Esophagus muscularis mucosa (tissue), 4 donors: ENCODE measurements at regions not wholly inside any gene's neighbourhood (a gene's known extent, or its start where the extent isn't known, plus 50 kb on each side); places are given as distances from the start of the nearest gene placed in this dataset.

ENCODE experiments used
- DNase-seq: peaks from one replicate; pipeline ENCODE4 v3.0.0-alpha.2; 2017; ENCODE audit errors: extremely low spot score
- H3K27ac ChIP-seq, 4 donors: fragments of 200-600 bp; sonication (generic); replicated peaks in 1 of 4; 1 replicate in 3 of 4; 2 replicates in 1 of 4; pipeline ENCODE4 v1.5.1; 2016 to 2019; ENCODE audit warnings: mild to moderate bottlenecking in 1 of 4
- H3K27me3 ChIP-seq, 4 donors: fragments of 200-600 bp; sonication (generic); one replicate each; pipeline versions ENCODE4 v1.5.1 to v1.6.0; 2016 to 2019
- H3K36me3 ChIP-seq, 4 donors: fragments of 200-600 bp; sonication (generic); one replicate each; pipeline ENCODE4 v1.5.1; 2016 to 2019
- H3K4me1 ChIP-seq, 4 donors: fragments of 200-600 bp; sonication (generic); one replicate each; pipeline ENCODE4 v1.5.1; 2016 to 2019
- H3K4me3 ChIP-seq, 4 donors: fragments of 200-600 bp; sonication (generic); 1 replicate in 2 of 4; 2 replicates in 2 of 4; pipeline ENCODE4 v1.5.1; 2016 to 2019; ENCODE audit warnings: mild to moderate bottlenecking in 4 of 4, moderate library complexity in 1 of 4
- H3K9me3 ChIP-seq, 4 donors: fragments of 200-600 bp; sonication (generic); 1 replicate in 3 of 4; 2 replicates in 1 of 4; pipeline ENCODE4 v1.5.1; 2016 to 2019
- EP300 ChIP-seq: sonication (generic); formaldehyde crosslinking; IDR thresholded peaks from one replicate; pipeline ENCODE4 v1.6.1; 2017; ENCODE audit warnings: antibody characterized with exemption
- POLR2A ChIP-seq: fragments of 450-650 bp; IDR thresholded peaks from one replicate; pipeline ENCODE4 v1.6.1; 2017; ENCODE audit warnings: antibody characterized with exemption, moderate library complexity, mild to moderate bottlenecking, low read depth
- POLR2AphosphoS5 ChIP-seq, 2 donors: sonication (generic); formaldehyde crosslinking; IDR thresholded peaks; one replicate each; pipeline ENCODE4 v1.6.1; 2017; ENCODE audit warnings: antibody characterized with exemption in 2 of 2
- WGBS: methylation state at CpG from one replicate; pipeline ENCODE4 v1.1.5; 2018; 5-methylcytosine and 5-hydroxymethylcytosine counted together
- intact Hi-C: fragments of 100-400 bp; cut with DNase I; formaldehyde crosslinking; loops from one replicate; pipeline ENCODE4 v1.15.1; 2023
- TF ChIP-seq, protein P1 (sequence below), 3 experiments: fragments of 200-600 bp in 2 of 3; fragments of 450-650 bp in 1 of 3; sonication (generic) in 2 of 3; IDR thresholded peaks; one replicate each; pipeline ENCODE4 v1.5.1; 2017 to 2019; ENCODE audit warnings: antibody characterized with exemption in 3 of 3, mild to moderate bottlenecking in 2 of 3, moderate library complexity in 1 of 3

DNA sequence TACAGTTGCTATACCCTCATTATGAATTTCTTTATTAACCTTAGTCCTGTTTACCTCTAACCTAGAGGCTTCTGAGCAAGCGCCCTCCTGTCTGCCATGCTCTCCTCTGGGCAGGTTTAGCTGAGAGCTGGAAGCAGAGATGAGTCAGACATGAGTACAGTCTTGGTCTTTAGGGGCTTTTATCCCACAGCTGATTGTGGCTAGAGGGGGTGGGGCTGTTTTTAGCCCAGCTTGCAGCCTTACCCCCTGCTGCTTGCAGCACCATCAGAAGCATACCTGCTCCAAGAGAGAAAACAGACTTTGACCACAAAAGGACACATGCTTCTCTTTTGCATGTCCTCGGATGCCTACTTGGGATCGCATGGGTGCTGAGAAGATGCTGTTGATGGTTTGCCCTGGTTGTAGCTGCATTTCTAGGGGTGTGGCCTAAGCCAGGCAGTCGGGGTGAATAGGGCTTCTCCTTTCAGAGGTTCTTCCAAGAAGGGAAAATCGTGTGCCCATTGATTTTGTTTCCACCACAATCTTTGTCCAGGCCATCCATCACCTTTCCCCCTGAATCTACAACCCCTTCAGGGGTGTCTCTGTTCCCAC lies 115.0 kb upstream of the LGALSL start:
- intact Hi-C loops = loop anchor here (10.0 kb wide), 2 partner anchors 226 to 536 kb away; no protein-coding TSS in a partner anchor
- WGBS = 82% methylated on average over 5 of the region's 5 CpGs
- no peaks in the 10 kb centered on the region for H3K36me3 ChIP-seq

DNA sequence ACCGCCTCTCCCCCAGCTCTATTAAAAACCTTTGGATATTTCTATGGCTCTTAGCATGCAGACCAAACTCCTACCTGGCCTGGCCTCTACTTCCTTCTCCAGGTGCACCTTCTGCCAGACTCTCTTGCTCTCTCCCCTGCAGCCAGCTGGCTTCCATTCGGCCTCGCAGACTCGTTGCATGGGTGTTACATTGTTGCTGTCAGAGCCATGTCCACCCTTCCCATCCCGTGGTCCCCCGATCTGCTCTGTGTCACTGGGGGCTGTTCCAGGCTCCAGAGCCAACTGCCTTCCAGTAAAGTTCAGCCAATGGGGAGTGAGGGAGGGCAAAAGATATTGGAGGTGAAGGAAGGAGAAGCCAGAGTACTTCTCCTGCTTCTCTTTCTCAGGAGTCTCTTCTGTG lies 112.5 kb upstream of the LGALSL start:
- Histone ChIP-seq H3K36me3 (no peaks in the 10 kb centered on the region), H3K27ac (no peak overlapping the region), H3K9me3 (no peaks in the 10 kb centered on the region), H3K27me3 (no peaks in the 10 kb centered on the region), H3K4me1 (no peaks in the 10 kb centered on the region), H3K4me3 (no peak overlapping the region)
- TF ChIP-seq POLR2AphosphoS5 (IDR thresholded peaks at IDR 0.05) (no peak), EP300 (no peak), POLR2A (no peak)
- TF ChIP-seq, protein P1, sequence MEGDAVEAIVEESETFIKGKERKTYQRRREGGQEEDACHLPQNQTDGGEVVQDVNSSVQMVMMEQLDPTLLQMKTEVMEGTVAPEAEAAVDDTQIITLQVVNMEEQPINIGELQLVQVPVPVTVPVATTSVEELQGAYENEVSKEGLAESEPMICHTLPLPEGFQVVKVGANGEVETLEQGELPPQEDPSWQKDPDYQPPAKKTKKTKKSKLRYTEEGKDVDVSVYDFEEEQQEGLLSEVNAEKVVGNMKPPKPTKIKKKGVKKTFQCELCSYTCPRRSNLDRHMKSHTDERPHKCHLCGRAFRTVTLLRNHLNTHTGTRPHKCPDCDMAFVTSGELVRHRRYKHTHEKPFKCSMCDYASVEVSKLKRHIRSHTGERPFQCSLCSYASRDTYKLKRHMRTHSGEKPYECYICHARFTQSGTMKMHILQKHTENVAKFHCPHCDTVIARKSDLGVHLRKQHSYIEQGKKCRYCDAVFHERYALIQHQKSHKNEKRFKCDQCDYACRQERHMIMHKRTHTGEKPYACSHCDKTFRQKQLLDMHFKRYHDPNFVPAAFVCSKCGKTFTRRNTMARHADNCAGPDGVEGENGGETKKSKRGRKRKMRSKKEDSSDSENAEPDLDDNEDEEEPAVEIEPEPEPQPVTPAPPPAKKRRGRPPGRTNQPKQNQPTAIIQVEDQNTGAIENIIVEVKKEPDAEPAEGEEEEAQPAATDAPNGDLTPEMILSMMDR (IDR thresholded peaks at IDR 0.05) = no peak
- intact Hi-C loops = no loop called here
- no peak for DNase-seq
- WGBS = 90% methylated on average over 6 of the region's 6 CpGs

More for the DNA sequence above, 115.0 kb upstream of the LGALSL start:
- DNase-seq = no peak
- Histone ChIP-seq H3K27ac (no peak overlapping the region), H3K27me3 (no peaks in the 10 kb centered on the region), H3K4me3 (no peak overlapping the region), H3K4me1 (no peaks in the 10 kb centered on the region), H3K9me3 (no peaks in the 10 kb centered on the region)
- TF ChIP-seq POLR2AphosphoS5 (IDR thresholded peaks at IDR 0.05) (no peak), POLR2A (no peak), EP300 (no peak)
- TF ChIP-seq, protein P1 (IDR thresholded peaks at IDR 0.05) = no peak

DNA sequence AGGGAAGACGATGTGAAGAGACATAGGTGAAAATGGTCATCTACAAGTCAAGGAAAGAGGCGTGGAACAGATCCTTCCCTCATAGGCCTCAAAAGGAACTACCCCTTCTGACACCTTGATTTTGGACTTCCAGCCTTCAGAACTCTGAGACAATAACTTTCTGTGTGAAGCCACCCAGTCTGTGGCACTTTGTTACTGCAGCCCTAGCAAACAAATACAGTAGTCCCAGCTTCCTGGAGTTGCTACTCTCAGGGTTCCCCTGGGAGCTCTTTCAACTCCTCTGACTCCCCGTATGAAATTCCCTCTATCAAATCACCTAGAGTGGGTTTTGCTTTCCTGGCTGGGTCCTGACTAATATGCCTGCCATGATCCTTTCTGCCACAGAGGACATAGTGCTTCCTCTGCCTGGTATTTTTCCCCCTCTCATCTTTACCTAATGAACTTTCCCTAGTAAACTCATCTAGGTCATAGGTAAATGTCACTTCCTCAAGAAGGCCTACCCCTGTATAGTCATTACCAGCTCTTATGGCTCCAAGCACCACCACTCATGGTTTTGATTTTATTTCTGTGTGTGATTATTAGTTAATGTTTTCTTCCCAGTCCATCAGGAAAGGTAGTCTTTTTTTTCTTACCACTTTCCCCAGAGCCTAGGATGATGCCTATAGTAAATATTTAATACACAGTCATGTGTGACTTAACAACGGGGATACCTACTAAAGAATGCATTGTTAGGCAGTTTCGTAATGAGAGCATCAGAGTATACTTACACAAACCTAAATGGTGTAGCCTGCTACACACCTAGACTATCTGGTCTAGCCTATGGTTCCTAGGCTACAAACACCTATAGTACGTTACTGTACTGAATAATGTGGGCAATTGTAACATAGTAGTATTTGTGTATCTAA lies 111.5 kb upstream of the LGALSL start:
- no peak for TF ChIP-seq EP300
- no peak for TF ChIP-seq POLR2A
- no peak overlapping the region for H3K4me3 ChIP-seq
- H3K9me3 ChIP-seq = no peaks in the 10 kb centered on the region
- H3K36me3 ChIP-seq = no peaks in the 10 kb centered on the region
- no peak for DNase-seq
- no peak overlapping the region for H3K27ac ChIP-seq
- intact Hi-C loops = no loop called here
- WGBS = 87% methylated on average over 6 of the region's 6 CpGs
- no peaks in the 10 kb centered on the region for H3K4me1 ChIP-seq
- no peaks in the 10 kb centered on the region for H3K27me3 ChIP-seq

DNA sequence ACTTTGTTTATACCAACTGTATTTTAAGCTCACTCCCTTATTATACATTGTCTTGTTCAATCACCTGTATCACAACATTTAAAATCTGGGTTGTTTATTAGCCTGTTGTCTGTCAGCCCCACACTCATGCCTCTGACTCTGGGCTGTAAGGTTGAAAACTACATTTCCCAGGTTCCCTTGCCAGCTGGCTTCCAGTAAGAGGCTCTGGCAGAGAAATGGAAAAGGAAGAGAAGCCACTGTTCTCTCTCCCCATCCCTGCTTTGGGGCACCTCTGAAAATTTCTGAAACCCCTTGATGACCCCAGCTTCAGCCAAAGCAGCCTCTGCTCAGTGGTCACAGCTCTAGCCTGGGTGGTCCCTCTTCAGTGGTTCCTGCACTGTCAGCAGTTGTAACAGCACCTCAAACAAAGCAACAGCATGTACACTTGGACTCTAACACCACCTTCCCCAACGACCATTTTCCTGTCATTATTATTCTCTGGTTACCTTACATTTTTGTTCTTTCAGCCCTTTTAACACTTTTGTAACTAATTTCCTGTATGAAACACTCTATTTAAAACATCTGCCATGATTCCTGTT lies 108.9 kb upstream of the LGALSL start:
- Histone ChIP-seq H3K27me3 (no peaks in the 10 kb centered on the region), H3K9me3 (no peaks in the 10 kb centered on the region), H3K4me1 (no peaks in the 10 kb centered on the region), H3K4me3 (no peak overlapping the region), H3K36me3 (no peaks in the 10 kb centered on the region), H3K27ac (no peak overlapping the region)
- intact Hi-C loops = no loop called here
- WGBS = 12% methylated on average over 1 of the region's 1 CpG
- no peak for TF ChIP-seq EP300
- TF ChIP-seq, protein P1 (IDR thresholded peaks at IDR 0.05) = no peak
- no peak for TF ChIP-seq POLR2AphosphoS5 (IDR thresholded peaks at IDR 0.05)
- TF ChIP-seq POLR2A = no peak
- no peak for DNase-seq

DNA sequence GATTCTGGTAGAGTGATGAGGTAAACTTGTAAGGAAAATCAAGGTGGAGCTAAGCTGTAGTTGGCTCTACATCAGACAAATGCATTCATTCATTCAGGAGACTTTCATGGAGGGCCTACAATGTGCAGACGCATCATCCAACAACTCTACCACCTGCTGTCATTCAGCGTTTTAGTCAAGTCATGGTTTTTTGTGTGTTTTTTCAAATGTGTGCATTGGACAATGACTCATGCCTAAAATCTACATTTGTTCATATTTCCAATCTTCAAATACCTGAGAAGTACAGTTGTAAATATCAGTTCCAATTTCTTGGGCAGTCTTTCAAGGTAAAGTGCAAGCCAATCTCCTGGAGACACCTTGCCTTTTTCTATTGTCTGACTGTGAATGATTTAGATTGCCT lies 108.0 kb upstream of the LGALSL start:
- Histone ChIP-seq H3K9me3 (no peaks in the 10 kb centered on the region), H3K27ac (no peak overlapping the region), H3K36me3 (no peaks in the 10 kb centered on the region), H3K4me3 (no peak overlapping the region), H3K4me1 (no peaks in the 10 kb centered on the region), H3K27me3 (no peaks in the 10 kb centered on the region)
- no peak for DNase-seq
- WGBS = 97% methylated on average over 2 of the region's 2 CpGs
- intact Hi-C loops = no loop called here
- TF ChIP-seq, protein P1 (IDR thresholded peaks at IDR 0.05) = no peak
- TF ChIP-seq POLR2A = no peak
- TF ChIP-seq POLR2AphosphoS5 (IDR thresholded peaks at IDR 0.05) = no peak
- TF ChIP-seq EP300 = no peak
